Occipital lobe (tissue), 1 donor: ENCODE measurements at regions not wholly inside any gene's neighbourhood (a gene's known extent, or its start where the extent isn't known, plus 50 kb on each side); places are given as distances from the start of the nearest gene placed in this dataset.

Experiments
- DNase-seq: peaks from one replicate; lab custom pipeline; 2025; lab: John Stamatoyannopoulos, UW

DNA sequence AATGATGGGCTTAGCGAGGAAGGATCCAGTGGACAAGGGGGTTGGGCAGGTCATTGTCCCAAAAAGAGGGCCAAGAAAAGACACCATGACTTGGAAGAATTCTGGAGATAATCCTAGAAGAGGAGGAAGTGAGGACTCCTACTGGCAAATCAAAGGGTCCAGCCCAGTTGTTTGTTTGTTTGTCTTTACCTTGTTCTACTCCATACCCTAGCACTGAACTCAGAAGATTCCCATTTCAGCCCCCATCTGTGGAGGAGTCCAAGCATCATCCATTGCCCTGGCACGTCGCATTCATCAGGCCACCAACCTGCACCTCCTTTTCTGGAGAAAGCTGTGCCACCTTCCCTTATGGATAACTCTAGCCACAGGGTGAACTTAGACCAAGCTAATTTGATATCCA, 326.2 kb downstream of the EN1 start:
- DNase-seq = no peak

DNA sequence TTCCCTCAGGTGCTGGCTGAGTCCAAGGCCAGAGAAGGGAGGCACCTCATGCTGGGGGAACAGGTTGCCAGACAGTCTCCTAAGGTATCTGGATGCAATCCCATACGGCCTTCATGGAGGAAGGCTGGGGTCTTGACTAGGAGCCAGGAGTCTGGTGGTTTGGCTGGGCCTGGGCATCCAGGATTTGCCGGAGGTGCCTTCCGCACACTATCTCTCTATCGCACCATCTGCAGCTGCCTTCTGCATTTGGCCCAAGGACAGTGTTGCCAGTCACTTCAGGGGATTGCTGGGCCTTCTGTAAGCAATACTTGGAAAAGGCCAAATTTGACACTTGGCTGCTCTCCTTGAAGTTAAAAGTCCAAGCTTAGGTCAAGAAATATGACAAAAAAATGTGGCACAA, 327.2 kb downstream of the EN1 start:
- DNase-seq = no peak

DNA sequence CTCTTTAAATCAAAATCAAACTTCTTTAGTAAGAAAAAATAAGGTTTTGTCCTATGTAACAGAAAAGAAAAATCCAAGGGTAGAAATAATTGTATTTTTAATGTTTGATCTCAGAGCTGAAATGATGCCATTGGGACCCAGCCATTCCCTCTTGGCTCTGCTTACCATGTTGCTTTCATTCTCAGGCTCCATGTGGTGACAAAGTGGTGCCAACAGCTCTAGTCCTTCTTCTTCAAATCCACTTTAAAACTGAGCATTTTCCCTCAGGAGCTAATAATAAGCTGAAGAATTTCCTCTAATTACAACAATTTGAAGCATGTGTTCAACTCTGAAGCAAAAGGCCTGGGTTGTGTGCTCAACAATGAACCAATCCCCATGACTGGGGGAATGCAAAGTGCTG, 327.9 kb downstream of the EN1 start:
- no peak for DNase-seq

DNA sequence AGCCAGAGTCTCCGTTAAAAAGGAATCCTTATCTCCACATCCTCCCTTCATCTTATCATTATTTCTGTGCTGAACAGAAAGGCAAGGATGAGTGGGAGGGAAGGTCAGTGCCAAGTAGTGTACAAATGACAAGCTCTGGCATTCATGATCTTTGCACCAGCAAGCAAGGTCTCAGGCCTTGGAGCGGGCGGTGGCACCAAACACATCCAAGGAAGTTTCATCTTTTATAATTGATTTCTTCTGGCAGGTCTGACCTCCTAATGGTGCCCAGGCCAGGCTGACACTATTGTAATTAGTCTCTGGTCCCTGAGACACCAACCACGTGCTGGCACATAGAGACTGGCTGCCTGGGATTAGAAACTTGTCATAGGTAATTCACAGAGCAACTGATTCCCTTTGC, 336.6 kb downstream of the EN1 start:
- DNase-seq = no peak

DNA sequence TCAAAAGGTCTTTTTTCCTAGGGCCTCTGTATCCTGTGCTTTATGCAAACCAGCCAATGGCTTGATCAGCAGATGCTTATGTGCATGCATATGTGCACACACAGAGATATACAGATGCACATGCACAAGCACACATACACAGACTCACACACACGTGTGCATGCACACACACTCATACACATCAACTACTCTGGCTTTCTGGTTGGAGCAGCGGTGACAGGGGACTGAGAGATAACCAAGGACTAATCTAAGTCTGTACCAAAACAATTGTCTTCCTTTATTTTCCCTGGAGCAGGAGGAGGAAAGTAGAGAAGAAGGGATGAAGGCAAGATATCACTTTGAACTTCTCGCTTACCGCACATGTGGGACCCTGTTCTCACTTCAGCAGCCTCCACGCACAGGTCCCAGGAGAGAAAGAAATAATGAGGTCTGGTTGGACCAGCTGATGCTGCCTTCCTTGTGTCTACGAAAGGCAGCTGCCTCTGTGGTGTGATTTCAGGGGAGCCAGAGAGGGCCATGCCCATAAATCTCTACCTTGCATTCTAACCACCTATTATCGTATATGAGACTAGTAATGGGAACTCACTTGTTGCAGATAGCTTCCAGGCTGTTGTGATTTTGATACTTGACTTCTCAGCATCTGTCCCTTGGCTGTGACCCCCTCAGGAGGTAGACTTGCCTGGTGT, 338.0 kb downstream of the EN1 start:
- DNase-seq = no peak

DNA sequence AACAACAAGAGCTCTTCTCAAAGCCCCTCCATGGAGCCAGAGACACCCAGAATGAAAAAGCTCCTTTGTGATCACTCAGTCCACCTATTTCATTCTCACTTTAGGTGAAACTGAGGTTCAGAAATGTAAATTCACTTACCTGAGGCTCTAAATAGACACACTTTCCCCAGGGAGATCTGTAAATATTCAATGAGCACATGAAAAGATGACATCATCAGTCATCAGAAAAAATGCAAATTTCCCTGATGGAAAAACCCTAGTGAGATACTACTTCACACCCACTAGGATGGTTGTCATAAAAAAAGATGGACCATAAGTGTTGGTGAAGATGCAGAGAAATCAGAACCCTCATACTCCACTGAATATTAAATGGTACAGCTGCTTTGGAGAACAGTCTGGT, 339.2 kb downstream of the EN1 start:
- no peak for DNase-seq

DNA sequence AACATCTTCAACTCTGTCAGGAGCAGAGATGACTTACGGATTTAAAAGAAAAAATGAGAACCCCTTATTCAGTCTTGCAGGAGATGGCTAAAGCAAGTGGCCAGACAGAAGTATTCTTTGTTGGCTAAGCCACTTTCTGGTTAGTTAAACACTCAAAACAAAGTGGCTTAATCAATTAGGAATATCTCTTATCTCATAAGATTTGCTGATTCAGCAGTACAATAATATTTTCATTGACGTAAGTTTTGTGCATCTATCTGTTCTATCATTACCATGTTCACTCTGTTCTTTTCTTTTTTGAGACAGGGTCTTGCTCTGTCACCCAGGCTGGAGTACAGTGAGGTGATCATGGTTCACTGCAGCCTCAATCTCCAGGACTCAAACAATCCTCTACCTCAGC, 342.0 kb downstream of the EN1 start:
- no peak for DNase-seq

DNA sequence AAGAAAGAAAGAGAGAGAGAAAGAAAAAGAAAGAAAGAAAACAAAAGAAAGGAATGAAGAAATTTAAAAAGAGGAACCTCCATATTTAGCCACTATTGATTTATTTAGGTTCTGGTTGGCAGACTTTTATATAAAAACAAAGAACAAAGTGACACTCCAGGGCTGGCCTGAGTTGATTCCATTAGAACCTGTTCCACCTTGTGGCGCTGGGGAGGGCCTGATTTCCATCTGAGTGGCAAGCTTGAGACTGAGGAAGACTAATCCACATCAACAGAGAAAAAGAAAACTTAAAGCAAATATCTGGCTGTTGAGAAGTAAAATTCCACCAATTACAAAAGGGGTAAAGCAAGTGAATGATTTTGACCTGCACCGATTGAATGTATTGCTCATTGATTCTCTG, 345.3 kb downstream of the EN1 start:
- DNase-seq = no peak

DNA sequence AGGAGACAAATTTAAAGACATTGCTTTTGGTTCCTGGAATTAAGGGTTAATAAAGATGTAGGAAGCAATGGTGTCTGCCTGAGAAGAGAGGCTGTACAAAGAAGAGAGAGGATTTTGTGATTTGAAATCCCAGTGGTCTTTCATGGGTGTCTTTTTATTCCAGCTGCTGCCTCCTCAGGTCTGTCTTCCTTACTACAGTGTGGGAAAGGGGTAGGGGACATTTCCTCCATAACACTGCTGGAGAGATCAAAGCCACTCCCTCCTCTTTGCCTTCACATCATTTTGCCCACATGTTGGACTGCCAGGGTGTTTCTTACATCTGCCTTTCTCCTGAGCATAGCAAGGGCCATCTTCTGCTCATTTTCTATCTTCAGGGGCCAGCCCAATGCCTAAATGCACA, 348.5 kb downstream of the EN1 start:
- no peak for DNase-seq

DNA sequence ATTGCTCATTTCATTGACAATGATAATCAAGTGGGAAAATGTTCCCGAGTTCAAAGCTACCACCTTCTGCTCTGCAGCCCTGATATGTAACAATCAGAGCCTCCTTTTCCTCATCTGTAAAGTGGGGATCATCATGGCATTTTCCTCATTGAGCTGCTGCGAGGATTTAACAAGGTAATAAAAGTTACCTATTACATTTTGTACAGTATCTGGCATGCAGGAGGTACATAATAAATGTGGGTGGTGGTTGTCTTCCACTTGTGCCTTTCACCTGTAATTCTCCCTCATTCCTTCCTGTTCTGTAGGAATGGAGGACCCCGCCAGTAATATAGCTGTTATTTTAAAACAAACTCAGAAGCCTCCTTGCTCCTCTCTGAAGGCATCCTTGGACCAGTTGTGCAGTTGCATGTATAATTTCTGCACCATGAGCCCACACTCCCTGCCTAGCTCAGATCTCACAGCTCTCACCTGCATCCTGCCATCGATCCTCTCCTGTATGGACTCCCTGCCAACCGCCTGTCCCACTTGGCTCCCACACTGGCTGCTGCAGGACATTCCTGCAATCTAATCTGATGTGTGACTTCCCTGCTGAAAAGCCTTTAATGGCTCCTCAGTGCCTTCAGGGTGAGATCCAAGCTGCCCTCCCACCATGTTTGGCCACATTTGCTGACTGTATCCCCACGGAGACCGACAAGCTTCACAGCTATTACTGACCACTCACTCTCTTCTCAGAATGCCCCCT, 350.4 kb downstream of the EN1 start:
- DNase-seq = no peak

DNA sequence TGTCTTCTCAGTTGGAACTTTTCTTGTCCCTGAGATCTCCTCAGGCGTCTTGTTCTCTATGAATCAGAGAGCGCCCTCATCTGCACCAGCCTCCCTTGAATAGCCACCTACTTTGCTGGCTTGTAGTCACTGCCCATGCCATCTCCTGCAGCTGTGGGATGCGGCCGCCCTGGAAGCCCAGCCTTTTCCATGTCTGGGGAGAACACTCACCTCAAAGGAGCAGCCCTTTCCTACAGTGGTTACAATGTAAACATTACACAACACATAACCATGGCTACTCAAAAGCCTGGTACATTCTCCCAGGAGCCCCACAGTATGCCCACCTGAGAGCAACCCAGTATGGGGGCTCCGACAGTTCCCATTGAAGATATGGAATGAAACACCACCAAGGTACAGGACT, 351.0 kb downstream of the EN1 start:
- DNase-seq = no peak

DNA sequence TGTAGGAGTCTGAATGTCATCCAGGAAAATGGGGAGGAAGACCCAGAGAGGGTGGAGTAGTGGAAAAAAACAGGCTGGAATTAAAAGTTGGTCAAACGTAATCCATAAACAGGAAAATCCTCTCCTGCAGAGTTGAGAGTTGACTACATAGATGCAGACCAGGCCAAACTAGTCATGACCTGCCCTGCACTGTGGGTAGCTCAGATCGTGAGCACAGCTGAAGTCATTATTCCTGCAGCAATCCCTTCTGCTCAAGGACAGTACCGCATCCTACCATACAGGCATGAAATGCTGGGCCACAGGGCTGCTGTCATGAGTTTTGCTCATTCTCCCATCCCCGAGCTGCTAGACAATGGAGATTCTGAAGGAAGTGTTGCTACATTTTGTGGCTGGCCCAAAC, 352.2 kb downstream of the EN1 start:
- DNase-seq = no peak

DNA sequence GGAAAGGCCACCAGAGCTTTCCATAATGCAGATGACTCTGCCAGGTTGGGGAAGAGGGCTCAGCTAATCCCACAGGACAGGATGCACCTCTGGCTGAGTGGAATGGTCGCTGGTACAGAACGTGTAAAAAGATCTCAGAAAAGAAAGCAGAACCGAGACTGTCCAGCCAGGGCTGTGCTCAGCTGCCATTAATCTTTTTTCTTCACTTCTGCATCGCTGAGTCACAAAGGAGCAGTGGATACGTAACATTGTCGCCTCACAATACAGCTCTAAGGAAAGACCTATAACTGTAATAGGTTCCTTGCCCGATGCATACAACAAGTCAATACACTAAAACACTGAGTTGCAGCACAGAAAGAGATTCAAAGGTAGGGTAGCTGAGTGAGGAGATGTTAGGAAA, 354.2 kb downstream of the EN1 start:
- no peak for DNase-seq

DNA sequence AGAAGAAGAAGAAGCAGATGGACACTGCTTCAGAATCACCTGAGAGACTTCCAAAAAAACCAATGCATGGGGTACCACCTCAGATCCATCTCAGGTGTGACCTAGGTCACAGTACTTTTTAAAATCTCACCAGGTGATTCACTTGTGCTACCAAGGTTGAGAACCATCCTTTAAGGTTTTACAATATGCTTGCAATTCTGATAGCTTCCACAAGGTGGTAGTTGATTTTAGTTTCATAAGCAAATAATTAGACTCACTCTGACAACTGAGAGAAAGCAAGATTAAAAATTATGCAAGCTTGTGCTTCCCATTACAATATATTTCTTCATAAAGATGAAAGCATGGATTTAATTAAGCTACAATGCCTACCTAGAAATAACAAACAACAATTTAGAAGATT, 355.1 kb downstream of the EN1 start:
- no peak for DNase-seq

DNA sequence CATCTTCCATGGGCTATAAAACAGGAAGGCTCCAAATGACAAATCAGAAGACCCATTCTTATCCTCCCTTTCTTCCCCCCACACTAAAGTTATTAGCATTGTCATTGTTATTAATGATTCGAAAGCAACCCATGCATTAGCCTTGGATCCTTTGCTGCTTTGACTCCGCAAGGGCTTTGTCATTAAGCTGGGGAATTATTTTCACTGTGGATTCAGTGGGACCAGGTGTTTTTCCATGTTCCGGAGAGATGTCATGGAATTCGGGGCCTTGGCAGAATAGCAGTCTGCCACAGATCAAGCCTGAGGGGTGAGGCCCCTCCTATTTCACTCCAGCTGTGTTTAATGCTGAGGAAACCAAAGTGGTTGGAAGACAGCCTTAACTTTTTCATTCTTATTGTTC, 357.1 kb downstream of the EN1 start:
- DNase-seq = no peak

DNA sequence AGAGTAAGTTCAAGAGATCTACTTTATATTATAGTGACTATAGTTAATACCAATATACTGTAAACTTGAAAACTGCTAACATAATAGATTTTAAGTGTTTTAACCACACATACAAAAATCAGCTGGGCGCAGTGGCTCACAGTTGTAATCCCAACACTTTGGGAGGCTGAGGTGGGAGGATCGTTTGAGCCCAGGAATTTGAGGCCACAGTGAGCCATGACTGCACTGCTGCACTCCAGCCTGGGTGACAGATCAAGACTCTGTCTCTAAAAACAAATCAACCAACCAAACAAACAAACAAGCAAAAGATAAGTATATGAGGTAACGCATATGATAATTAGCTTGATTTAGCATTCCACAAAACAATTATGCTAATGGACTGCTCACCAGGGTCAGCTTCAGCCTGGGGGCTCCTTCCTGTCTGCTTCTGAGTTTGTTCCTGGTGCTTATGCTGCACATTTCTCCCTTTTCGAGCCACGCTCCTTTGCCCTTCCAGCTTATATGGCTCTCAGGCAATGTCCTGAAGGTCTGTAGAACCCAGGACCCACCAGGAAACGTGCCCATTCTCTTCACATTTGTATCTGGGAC, 357.6 kb downstream of the EN1 start:
- no peak for DNase-seq

DNA sequence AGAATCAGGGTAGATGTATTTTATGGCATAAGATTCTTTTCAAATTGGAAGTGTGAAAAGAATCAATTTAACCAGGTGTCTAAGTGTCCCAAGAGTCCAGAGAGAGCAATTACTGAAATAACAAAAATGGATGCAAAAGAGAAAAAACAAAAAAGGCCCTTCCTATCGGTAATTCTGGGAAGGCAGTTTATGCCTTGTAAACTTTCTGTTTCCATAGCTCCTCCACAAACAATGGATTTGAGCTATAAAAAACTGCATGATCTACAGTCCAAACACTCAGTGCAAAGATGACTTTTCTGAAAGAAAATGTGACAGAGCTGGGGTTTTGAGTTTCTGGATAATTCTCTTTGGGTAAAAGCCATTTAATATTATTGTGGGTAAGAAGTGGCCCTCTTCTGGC, 366.1 kb downstream of the EN1 start:
- no peak for DNase-seq

DNA sequence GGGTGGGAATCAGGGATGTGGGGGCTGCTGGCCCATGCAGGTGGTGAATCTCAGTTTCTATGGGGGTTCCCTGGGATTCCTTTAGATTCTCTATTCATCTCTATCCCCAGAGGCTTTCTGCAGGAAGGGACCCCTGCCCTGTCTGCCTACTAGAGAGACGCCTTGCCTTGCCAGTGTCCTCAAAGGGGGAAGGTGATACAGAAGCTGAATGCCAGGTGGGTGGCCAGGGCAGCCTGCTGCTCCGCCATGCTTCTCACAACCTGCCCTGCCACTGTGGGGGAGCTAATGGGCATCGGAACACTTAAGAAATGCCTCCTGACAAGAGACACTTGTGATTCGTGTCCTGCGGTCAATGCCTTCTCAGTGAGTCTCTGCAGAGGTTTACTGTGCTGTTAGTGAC, 368.4 kb downstream of the EN1 start:
- DNase-seq = no peak

DNA sequence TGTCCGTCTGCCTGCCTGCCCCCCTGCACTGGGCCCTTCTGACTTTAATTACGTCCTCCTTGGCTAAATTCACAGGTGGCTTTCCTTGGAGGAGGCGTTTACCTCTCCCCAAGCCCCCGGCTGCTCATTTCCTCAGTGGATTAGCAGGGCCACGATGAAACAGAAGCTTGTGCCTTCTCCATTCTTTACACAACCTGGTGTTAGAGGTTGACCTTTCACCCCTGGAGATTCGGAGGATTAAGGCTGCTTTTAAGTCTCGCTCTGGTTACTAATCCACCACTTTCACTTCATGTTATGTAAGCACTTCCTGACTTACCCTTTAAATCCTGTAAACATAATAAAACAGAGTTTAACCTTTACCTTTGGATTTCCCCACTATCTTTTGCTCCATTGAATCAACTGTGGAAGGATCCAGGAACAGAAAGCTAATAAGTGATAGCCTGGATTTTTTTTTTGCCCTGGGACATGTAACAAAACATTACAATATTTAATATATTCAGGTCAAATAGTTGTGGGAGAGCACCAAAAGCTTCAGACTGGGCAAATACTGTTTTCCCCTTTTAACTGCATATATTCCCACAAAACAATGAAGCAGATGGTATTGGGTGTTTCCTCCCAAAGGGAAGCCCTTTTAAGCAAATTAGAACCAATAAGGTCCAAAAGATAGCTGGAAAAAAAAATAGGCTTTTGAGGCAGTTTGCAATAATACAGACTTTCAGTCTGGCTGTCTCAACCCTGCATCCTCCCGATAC, 370.2 kb downstream of the EN1 start:
- no peak for DNase-seq

DNA sequence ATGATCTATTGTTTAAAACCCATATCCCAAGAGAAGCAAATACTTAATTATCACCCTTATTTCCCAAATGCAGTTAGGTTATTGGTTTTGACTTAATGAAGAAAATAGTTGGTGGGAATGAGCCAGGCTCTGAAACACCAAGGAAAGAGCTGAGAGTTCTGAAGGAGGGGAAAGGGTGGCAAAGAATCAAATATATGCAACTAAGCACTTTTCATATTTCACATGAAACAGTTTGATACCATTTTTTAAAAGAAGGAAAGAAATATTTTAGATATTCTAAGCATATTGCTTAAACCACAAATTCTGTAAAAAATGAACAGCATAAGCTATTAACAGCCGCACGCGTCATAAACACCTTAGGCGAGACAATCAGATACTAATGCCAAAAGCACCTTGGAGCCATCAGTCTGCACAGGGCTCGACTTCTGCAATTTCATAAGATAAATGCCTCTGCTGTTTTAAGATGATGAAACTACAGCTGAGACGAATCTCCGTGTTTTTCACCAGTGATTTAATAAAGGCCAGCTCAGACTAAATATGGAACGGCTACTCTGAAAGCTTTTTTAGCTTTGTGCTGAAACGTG, 371.7 kb downstream of the EN1 start:
- no peak for DNase-seq

DNA sequence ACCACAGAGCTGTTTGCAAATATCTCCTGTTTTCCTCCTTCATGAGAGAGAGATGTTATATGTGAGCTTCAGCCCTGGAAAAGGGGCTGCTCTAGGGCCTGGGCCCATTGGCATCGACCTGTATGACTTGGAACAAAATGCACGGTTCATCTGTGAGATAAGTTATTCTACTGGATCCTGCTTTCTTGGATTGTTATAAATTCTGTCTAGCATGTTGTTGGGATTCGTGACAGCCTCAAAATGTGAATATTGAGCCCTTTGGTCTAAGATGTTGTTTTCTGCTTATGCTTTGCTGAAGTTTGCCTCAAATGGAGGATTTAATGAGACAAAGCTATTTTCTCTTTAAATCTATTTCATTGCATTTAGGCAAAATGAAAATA, 372.9 kb downstream of the EN1 start:
- DNase-seq = no peak
